Kidney capillary endothelial cell (primary cell): ENCODE measurements at regions not wholly inside any gene's neighbourhood (a gene's known extent, or its start where the extent isn't known, plus 50 kb on each side); places are given as distances from the start of the nearest gene placed in this dataset.
A peak's percentile ranks its signal among the peaks of the same experiment; 100 is the strongest.

Experiments used
- DNase-seq: peaks from one replicate; pipeline ENCODE4 v3.0.0-alpha.2; 2018; ENCODE audit warnings: low spot score

- no peak for DNase-seq
These were observed 72.2 kb upstream of the ZFP64 start for GRCh38 chr20:52263757-52264156.

DNA sequence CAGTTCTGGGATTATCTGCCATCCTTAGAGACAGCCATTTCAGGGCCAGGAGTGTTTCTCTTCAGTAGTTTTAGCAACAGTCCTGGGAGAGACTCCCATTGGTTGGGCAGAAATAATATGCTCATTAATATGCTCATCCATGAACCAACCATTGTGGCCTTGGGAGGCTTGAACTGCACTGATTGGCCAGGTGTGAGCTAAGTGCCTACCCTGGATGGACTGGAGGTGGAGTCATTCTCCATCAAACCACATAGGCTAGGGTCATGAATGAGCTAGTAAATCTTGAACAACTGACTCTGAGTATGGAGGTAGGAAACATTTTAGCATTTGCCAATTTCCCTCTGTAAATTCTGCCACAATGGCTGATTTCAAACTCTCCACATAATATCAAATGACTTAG, 70.2 kb upstream of the ZFP64 start:
- DNase-seq, result no peak

- no peak for DNase-seq
These were observed 67.7 kb upstream of the ZFP64 start for GRCh38 chr20:52259295-52259694.

DNA sequence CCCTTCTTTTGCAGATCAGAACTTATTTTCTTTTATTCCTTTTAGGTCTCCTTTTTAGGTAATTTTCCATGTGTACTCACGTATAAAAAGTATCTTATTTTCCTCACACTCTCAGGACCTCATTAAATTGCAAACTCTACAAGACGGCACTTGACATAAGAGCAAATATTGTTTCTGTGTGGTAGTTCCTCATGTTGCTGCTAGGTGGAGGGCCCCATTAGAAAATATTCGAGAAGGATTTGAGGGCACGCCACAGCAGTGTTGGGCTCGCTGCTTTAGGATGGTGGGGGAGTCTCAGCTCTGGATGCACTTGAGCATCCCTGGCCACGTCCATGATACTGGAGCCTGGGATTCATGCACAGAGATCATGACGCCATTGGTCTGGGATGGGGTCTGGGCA, 64.9 kb upstream of the ZFP64 start:
- no peak for DNase-seq

GRCh38 chr20:52252664-52253063, 61.1 kb upstream of the ZFP64 start:
- no peak for DNase-seq

DNA sequence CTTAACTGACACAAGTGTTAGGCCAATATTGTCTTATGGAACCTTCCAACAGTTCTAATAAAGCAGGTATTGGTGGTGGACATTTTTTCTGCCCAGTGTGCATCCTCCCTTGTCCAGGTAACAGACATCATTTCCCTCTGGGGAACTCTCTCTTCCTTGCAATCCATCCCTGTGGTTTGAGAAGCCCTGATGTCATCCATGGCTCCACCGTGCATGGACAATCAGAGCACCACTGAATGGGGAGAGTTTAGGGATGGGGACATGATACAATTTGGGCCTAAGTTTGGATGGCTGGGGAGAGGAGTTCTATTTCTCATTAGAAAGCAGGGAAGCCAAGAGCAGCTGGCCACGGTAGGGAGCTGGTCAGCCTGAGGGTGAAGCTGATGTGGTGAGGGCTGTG, 60.2 kb upstream of the ZFP64 start:
- DNase-seq, result no peak

DNA sequence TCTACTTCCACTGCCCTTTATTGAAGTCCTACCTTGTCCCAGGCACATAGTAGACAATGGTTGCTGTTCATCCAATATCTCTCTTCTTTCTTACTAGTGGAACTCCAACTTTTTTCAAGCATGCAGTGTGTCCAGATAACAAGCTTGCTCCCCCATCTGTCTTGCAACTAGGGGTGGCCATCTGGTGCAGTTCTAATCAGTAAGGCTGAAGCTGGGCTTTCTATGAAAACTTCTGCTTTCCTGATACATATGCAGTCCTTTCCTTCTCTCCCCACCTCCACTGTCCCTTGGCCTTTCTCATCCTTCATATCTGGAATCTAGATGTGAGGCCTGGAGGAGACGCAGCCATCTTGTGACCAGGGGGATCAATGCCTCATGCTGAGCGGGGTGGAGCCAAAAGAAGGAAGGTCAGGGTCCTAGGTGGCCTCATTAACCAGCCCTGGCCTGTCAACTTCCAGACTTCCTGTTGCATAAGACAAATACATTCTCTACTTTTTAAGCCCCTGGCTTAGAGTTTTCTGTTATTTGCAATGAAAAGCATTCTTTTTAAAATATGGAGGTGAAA, 59.6 kb upstream of the ZFP64 start:
- DNase-seq, result no peak

- DNase-seq, result no peak
These were observed 56.0 kb upstream of the ZFP64 start for GRCh38 chr20:52247548-52247947.

GRCh38 chr20:52246366-52246765, 54.8 kb upstream of the ZFP64 start:
- DNase-seq, result no peak

- DNase-seq, result no peak
These were observed 53.1 kb upstream of the ZFP64 start for GRCh38 chr20:52244702-52245101.

DNA sequence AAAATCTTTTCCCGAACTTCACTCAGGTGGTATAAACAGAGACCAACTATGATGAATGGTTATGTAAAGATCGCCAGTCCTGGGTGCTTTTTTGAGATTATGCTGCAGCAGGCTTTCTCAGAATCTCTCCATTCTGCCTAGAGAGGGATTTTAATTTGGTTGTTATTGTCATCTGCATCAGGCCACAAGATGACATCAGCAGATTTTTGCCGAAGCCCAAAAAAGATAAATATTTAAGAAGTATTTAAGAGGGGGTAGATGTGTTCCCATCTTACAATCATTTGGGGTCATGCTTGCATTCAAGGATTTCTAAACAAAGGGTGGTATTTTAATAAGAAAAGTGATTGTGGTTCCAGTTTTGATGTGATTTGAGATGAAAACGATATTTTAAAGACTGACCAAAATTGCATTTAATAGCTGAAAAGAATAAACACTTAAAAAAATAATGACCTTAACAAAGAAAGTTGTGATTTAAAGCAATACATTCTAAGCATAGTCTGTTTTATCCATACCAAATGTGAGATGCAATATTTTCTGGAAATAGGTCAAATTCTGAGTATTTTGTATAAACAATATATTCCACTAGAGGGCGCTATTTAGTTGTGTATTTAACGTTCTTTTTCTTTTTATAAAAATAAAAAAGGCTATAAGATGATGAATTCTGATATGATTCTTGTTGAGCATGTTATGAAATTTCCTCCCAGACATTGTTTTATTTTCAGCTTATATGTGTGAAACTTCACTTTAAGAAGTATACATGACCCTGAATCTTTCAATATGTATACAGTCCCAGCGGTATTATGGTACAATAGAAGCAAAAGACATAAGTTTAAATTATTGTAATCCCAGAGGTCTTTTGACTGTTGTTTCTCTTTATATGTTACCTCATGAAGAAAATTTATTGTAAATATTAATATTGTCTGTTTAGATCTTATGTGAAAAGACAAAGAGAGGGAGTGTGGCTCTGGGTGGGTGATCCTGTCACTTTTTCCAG, 51.0 kb upstream of the ZFP64 start:
- DNase-seq, result peak; percentile 56
